GM12872 (cell line): ENCODE measurements at regions not wholly inside any gene's neighbourhood (a gene's known extent, or its start where the extent isn't known, plus 50 kb on each side); places are given as distances from the start of the nearest gene placed in this dataset.

Experiments
- CTCF ChIP-seq: IDR thresholded peaks from 3 replicates; pipeline ENCODE4 v1.5.1; 2011; ENCODE audit warnings: low read depth, mild to moderate bottlenecking, low read length, moderate library complexity; ENCODE audit not compliant: insufficient read depth

DNA sequence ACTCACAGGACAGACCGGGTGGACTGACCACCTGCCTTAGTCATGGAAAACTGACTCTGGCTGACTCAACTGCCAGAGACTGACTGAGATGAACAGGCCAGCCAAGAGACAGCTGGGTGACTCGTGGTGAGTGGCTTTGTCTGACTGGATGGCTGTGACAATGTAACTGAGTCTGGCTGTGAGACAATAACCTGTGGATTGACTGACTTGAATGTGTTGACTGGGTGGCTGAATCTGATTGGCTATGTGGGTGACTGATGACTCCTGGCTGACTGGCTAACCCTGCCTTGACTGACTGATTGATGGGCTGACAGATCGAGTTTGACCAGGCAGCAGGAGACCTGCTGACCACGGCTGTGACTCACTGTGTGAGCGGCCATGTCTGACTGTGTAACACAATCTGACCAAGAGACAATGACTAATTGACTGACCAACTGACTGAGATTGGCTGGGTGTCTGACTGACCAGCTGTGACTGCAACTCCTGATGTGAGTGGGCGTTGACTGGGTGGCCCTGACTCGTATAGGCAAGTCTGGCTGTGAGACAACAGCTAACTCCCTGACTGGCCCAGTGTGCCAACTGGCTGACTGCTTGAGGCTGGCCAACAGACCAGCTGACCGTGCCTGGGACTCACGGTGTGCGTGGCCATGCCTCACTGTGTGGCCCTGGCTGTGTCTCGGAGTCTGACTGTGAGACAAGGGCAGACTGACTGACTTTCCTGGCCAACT, 509.1 kb downstream of the SHQ1 start:
- TF ChIP-seq CTCF = no peak

DNA sequence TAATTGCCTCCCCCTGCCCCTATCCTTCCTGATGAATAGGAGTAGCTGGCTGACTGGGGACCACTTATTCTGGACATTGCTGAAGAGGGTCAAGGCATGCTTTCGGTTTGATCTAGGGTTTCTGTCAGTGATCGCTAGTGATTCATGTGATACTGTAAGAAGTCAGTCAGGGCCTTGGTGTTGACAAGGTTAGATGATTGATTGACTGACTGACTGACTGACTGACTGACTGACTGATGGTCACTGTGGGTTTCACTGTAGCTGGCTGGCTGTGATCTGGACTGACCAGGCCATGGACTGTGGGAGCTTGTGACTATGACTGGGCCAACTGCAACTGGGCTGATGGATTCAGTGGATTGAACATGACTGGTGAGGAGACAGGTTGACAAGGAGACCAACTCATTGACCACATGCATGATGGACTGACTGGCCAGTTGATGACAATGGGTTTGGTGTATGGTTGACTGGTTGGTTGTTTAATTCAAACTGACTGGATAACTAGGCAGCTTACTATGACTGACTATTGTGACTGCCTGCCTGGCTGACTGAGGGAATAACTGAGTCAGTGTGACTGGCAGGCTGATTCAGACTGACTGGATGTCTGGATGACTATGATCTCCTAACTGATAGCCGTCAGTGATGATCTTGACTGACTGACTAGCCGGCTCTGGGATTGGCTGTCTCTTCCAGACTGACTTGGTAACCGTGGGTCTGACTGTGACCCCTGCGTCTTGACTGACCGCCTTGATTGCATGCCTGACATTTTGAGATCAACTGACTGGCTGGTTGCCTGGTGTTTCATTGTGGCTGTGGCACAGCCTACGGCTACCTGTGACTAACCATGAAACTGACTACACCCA, 509.9 kb downstream of the SHQ1 start:
- TF ChIP-seq CTCF = no peak

- TF ChIP-seq CTCF = no peak
Observed at GRCh38 chr3:72337480-72337855, 510.8 kb downstream of the SHQ1 start.

GRCh38 chr3:72336821-72337479, 511.3 kb downstream of the SHQ1 start:
- no peak for TF ChIP-seq CTCF

GRCh38 chr3:72336114-72336651, 512.1 kb downstream of the SHQ1 start:
- TF ChIP-seq CTCF = no peak

DNA sequence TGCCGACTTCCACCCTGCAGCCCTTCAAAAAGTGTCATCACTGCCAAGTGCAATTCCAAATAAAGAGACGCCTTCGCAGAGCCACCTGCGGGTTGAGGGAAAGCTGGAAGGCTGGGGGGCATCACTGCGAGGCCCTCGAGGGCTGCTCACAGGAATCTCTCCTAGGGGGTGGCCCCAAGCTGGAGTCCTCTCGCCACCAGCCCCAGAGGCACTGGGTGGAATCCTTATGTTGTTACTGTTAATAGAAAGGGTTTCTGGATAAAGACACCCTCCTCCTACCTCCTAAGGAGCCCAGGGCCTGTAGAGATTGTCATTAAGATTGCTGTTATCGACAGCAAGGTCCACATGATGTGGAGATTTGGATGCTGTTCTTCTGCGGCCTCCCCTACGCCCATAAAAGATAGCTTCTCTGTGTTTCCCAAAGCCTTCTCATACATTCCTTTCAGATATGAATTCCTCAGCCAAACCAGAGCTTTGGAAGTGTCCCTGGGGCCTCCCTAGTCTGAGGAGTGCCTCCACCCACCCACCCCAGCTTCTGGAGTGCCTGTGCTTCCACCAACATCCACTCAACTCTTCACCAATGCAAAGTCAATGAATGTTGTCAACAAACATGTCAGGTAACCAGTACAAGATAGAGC, 512.7 kb downstream of the SHQ1 start:
- no peak for TF ChIP-seq CTCF
